ENCODE measurements at regions not wholly inside any gene's neighbourhood (a gene's known extent, or its start where the extent isn't known, plus 50 kb on each side); places are given as distances from the start of the nearest gene placed in this dataset.

- TF ChIP-seq, protein P1, sequence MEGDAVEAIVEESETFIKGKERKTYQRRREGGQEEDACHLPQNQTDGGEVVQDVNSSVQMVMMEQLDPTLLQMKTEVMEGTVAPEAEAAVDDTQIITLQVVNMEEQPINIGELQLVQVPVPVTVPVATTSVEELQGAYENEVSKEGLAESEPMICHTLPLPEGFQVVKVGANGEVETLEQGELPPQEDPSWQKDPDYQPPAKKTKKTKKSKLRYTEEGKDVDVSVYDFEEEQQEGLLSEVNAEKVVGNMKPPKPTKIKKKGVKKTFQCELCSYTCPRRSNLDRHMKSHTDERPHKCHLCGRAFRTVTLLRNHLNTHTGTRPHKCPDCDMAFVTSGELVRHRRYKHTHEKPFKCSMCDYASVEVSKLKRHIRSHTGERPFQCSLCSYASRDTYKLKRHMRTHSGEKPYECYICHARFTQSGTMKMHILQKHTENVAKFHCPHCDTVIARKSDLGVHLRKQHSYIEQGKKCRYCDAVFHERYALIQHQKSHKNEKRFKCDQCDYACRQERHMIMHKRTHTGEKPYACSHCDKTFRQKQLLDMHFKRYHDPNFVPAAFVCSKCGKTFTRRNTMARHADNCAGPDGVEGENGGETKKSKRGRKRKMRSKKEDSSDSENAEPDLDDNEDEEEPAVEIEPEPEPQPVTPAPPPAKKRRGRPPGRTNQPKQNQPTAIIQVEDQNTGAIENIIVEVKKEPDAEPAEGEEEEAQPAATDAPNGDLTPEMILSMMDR (conservative IDR thresholded peaks at IDR 0.05; ENCODE audit: low read depth, low read length): no peak
- TF ChIP-seq MAFK (IDR thresholded peaks at IDR 0.05; ENCODE audit: low read depth, low read length) (no peak), POLR2A (IDR thresholded peaks at IDR 0.05; ENCODE audit: low read depth, low read length) (no peak), SMC3 (IDR thresholded peaks at IDR 0.05; ENCODE audit: low read depth, low read length) (no peak), RFX5 (IDR thresholded peaks at IDR 0.05; ENCODE audit: low read depth, low read length) (no peak), CEBPB (IDR thresholded peaks at IDR 0.05; ENCODE audit: low read depth, low read length) (no peak)
- TF ChIP-seq, protein P2, sequence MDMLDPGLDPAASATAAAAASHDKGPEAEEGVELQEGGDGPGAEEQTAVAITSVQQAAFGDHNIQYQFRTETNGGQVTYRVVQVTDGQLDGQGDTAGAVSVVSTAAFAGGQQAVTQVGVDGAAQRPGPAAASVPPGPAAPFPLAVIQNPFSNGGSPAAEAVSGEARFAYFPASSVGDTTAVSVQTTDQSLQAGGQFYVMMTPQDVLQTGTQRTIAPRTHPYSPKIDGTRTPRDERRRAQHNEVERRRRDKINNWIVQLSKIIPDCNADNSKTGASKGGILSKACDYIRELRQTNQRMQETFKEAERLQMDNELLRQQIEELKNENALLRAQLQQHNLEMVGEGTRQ (IDR thresholded peaks at IDR 0.05; ENCODE audit: low read depth, low read length): no peak
Measured at GRCh38 chr11:81245791-81246190, 1487.9 kb downstream of the FAM181B start.
